ENCODE measurements at regions not wholly inside any gene's neighbourhood (a gene's known extent, or its start where the extent isn't known, plus 50 kb on each side); places are given as distances from the start of the nearest gene placed in this dataset.

DNA sequence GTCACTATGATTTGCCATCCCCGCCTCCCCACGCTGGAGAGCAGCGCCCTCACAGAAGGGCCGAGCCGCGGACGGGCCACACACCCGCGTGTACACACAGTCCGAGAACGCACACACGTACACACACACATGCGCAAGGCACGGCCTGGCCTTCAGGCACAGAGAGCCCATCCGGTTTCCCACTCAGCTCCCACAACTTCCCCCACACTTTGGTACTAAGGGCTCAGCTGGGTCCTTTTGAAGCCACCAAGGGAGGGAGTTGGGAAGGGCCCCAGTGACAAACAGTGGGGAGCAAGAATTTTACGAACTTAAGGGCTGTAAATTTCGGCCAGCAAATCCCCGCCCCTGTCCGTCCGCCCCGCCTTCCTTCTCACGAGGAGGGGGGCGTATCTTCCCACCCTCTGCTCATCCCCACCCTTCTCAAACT, 133.3 kb upstream of the HAND1 start:
- TF ChIP-seq, protein P1, sequence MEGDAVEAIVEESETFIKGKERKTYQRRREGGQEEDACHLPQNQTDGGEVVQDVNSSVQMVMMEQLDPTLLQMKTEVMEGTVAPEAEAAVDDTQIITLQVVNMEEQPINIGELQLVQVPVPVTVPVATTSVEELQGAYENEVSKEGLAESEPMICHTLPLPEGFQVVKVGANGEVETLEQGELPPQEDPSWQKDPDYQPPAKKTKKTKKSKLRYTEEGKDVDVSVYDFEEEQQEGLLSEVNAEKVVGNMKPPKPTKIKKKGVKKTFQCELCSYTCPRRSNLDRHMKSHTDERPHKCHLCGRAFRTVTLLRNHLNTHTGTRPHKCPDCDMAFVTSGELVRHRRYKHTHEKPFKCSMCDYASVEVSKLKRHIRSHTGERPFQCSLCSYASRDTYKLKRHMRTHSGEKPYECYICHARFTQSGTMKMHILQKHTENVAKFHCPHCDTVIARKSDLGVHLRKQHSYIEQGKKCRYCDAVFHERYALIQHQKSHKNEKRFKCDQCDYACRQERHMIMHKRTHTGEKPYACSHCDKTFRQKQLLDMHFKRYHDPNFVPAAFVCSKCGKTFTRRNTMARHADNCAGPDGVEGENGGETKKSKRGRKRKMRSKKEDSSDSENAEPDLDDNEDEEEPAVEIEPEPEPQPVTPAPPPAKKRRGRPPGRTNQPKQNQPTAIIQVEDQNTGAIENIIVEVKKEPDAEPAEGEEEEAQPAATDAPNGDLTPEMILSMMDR (IDR thresholded peaks at IDR 0.05; ENCODE audit: poor library complexity, severe bottlenecking) = no peak
- TF ChIP-seq POLR2AphosphoS5 (IDR thresholded peaks at IDR 0.05) (no peak), EP300 (conservative IDR thresholded peaks at IDR 0.05; ENCODE audit: poor library complexity, severe bottlenecking) (no peak), SMC3 (conservative IDR thresholded peaks at IDR 0.05; ENCODE audit: poor library complexity) (no peak), MXI1 (conservative IDR thresholded peaks at IDR 0.05; ENCODE audit: poor library complexity, severe bottlenecking) (no peak), RAD21 (conservative IDR thresholded peaks at IDR 0.05) (no peak), TAF1 (IDR thresholded peaks at IDR 0.05; ENCODE audit: low read depth) (no peak), EZH2 (IDR thresholded peaks at IDR 0.05; ENCODE audit: borderline replicate concordance, insufficient read depth, low read length, poor library complexity, severe bottlenecking) (no peak)
